HepG2 (cell line): ENCODE measurements at regions not wholly inside any gene's neighbourhood (a gene's known extent, or its start where the extent isn't known, plus 50 kb on each side); places are given as distances from the start of the nearest gene placed in this dataset.
"Not testable (repeated sequence)": the region's sequence is repeated elsewhere in the genome, so short reads cannot be mapped to it uniquely, and the experiment has no call there.

Experiments
- ATAC-seq: fragments of 200-7000 bp; cut with Tn5 transposase; 3 replicates; pipeline ENCODE4 v1.9.1; 2020; ENCODE audit warnings: mild to moderate bottlenecking, moderate library complexity
- BruUV-seq: library from RNA; stranded (reverse); fragments of 400-500 nt; replicated peaks from 2 replicates; lab custom pipeline; 2021; lab: Mats Ljungman, UMichigan
- CTCF ChIA-PET: fragments of 300-600 bp; formaldehyde crosslinking; extraction: SDS; loops from one replicate; lab custom pipeline; 2021; ENCODE audit warnings: low total read pairs, inconsistent platforms, low intra/inter-chr PET ratio; lab: Yijun Ruan, JAX
- POLR2A ChIA-PET: fragments of 350-600 bp; sonication (Branson Sonifier 250); formaldehyde crosslinking; loops from one replicate; lab custom pipeline; 2020; ENCODE audit warnings: antibody characterized with exemption, inconsistent platforms; lab: Yijun Ruan, JAX
- DNase-seq: peaks from one replicate; pipeline ENCODE4 v3.0.0-alpha.2; 2015; ENCODE audit warnings: low spot score
- FAIRE-seq: peaks from 3 replicates; lab custom pipeline; 2011; peaks lifted over from hg19 to GRCh38; lab: Jason Lieb, UNC
- H2AFZ ChIP-seq: one replicate; pipeline ENCODE4 v1.6.1; 2011; ENCODE audit warnings: low read length, inconsistent platforms
- H3K27ac ChIP-seq: fragments of 300-600 bp; 3 replicates; pipeline ENCODE4 v1.8.0; 2011; ENCODE audit warnings: mixed run types, mild to moderate bottlenecking, mixed read lengths, low read length, inconsistent platforms; ENCODE audit not compliant: insufficient read depth; ENCODE audit errors: extremely low read length
- H3K27me3 ChIP-seq, 2 experiments: fragments of 200-600 bp in 1 of 2; 2 replicates in 1 of 2; 3 replicates in 1 of 2; pipeline versions ENCODE4 v1.6.0 to v1.8.0; 2011; ENCODE audit warnings: low read length in 2 of 2, mild to moderate bottlenecking in 2 of 2, moderate library complexity in 2 of 2, inconsistent platforms in 1 of 2; ENCODE audit not compliant: insufficient read depth in 2 of 2, control insufficient read depth in 1 of 2
- H3K36me3 ChIP-seq, 2 experiments: fragments of 200-600 bp in 1 of 2; replicated peaks in 1 of 2; 2 replicates in 1 of 2; 3 replicates in 1 of 2; pipeline versions ENCODE4 v1.5.1 to v1.8.0; 2011; ENCODE audit warnings: low read length in 2 of 2, inconsistent platforms in 1 of 2; ENCODE audit not compliant: insufficient read depth in 2 of 2, control insufficient read depth in 1 of 2
- H3K4me1 ChIP-seq: 2 replicates; pipeline ENCODE4 v1.5.1; 2012; ENCODE audit warnings: low read length, inconsistent platforms; ENCODE audit not compliant: insufficient read depth
- H3K4me2 ChIP-seq: 2 replicates; pipeline ENCODE4 v1.6.0; 2011; ENCODE audit warnings: low read depth, low read length, inconsistent platforms
- H3K4me3 ChIP-seq, 3 experiments: fragments of 200-600 bp in 1 of 3; sonication (generic), shearing (Covaris generic) in 1 of 3; replicated peaks in 1 of 3; 2 replicates each; pipeline ENCODE4 v1.5.1; 2011 to 2016; ENCODE audit warnings: low read length in 3 of 3, inconsistent platforms in 2 of 3, low read depth in 2 of 3, mild to moderate bottlenecking in 2 of 3, control low read depth in 1 of 3, mixed read lengths in 1 of 3; ENCODE audit not compliant: insufficient read depth in 1 of 3
- H3K79me2 ChIP-seq: one replicate; pipeline ENCODE4 v1.6.1; 2011; ENCODE audit warnings: low read length, inconsistent platforms; ENCODE audit not compliant: insufficient read depth
- H3K9ac ChIP-seq: 2 replicates; pipeline ENCODE4 v1.6.0; 2011; ENCODE audit warnings: mild to moderate bottlenecking, low read depth, low read length, inconsistent platforms; ENCODE audit not compliant: insufficient read depth
- H3K9me3 ChIP-seq: 2 replicates; pipeline ENCODE4 v1.5.1; 2012; ENCODE audit warnings: mild to moderate bottlenecking, low read length
- H4K20me1 ChIP-seq: 2 replicates; pipeline ENCODE4 v1.6.0; 2011; ENCODE audit warnings: inconsistent platforms, mild to moderate bottlenecking, low read length, moderate library complexity; ENCODE audit not compliant: insufficient read depth
- CTCF ChIP-seq: sonication (generic); formaldehyde crosslinking; IDR thresholded peaks from 2 replicates; pipeline ENCODE4 v1.5.0; 2020; ENCODE audit warnings: mild to moderate bottlenecking, missing genetic modification reagents, moderate library complexity
- ZNF343 ChIP-seq: sonication (generic); formaldehyde crosslinking; IDR thresholded peaks from 2 replicates; pipeline ENCODE4 v1.4.0; 2020; ENCODE audit warnings: mild to moderate bottlenecking, missing genetic modification reagents
- ZNF850 ChIP-seq: sonication (generic); formaldehyde crosslinking; conservative IDR thresholded peaks from 2 replicates; pipeline ENCODE4 v1.9.0; 2021; ENCODE audit warnings: mild to moderate bottlenecking, missing genetic modification reagents
- WGBS: methylation state at CpG from one replicate; pipeline ENCODE4 v1.1.6; 2017; ENCODE audit warnings: low lambda C conversion rate; 5-methylcytosine and 5-hydroxymethylcytosine counted together
- in situ Hi-C: cut with HindIII; loops from 2 replicates; pipeline ENCODE4 v1.10.0; 2017; ENCODE audit warnings: low pct_unique_long_range_greater_than_20kb; ENCODE audit not compliant: extremely low pct_ligation_motif_present
- intact Hi-C: fragments of 100-400 bp; cut with micrococcal nuclease; formaldehyde crosslinking; loops from one replicate; pipeline ENCODE4 v1.10.0; 2022; ENCODE audit not compliant: unreplicated experiment

- H3K4me2 ChIP-seq, BruUV-seq, intact Hi-C loops, H2AFZ ChIP-seq, in situ Hi-C loops, POLR2A ChIA-PET, H3K9ac ChIP-seq, H3K27me3 ChIP-seq, ATAC-seq, DNase-seq, H3K4me1 ChIP-seq, H3K4me3 ChIP-seq, H4K20me1 ChIP-seq, H3K27ac ChIP-seq, H3K9me3 ChIP-seq, CTCF ChIA-PET, H3K79me2 ChIP-seq, FAIRE-seq, H3K36me3 ChIP-seq: not testable (repeated sequence)
- 100% methylated on average over 2 of the region's 36 CpGs for WGBS
- peak; percentile 97 for TF ChIP-seq ZNF850 (CRISPR knock-in tag)
Measured at GRCh38 chr18:39308931-39309521, 1743.4 kb upstream of the CELF4 start.

GRCh38 chr18:39305766-39306165 is 1740.2 kb upstream of the CELF4 start:
- no peaks in the 10 kb centered on the region for H4K20me1 ChIP-seq
- POLR2A ChIA-PET: no interaction called here
- no peak overlapping the region for H3K4me3 ChIP-seq
- no peaks in the 10 kb centered on the region for H3K9me3 ChIP-seq
- no peaks in the 10 kb centered on the region for H3K79me2 ChIP-seq
- no peaks in the 10 kb centered on the region for H3K27me3 ChIP-seq
- TF ChIP-seq ZNF343 (CRISPR knock-in tag) (no peak), CTCF (CRISPR knock-in tag) (no peak)
- in situ Hi-C loops (no loop called here), intact Hi-C loops (no loop called here)
- no peaks in the 10 kb centered on the region for H3K4me1 ChIP-seq
- H3K4me2 ChIP-seq: no peak overlapping the region
- BruUV-seq: no TSS peak
- no peak overlapping the region for H3K27ac ChIP-seq
- no peak overlapping the region for H3K9ac ChIP-seq
- WGBS: 100% methylated on average over 1 of the region's 1 CpG
- DNase-seq (no peak), ATAC-seq (no peak), FAIRE-seq (no peak)
- CTCF ChIA-PET: no interaction called here
- no peaks in the 10 kb centered on the region for H3K36me3 ChIP-seq
- H2AFZ ChIP-seq: no peak overlapping the region
